ENCODE measurements at regions not wholly inside any gene's neighbourhood (a gene's known extent, or its start where the extent isn't known, plus 50 kb on each side); places are given as distances from the start of the nearest gene placed in this dataset.

GRCh38 chr10:118841881-118842605, 87.3 kb upstream of the CACUL1 start:
- TF ChIP-seq POLR2A (IDR thresholded peaks at IDR 0.05) (no peak), CTCF (IDR thresholded peaks at IDR 0.05) (no peak)
- Histone ChIP-seq H3K36me3 (ENCODE audit: low read depth, missing control alignments) (no peaks in the 10 kb centered on the region), H3K27me3 (no peaks in the 10 kb centered on the region), H3K9me3 (no peaks in the 10 kb centered on the region), H3K27ac (no peak overlapping the region), H3K4me1 (no peaks in the 10 kb centered on the region), H3K4me3 (no peak overlapping the region)
- 94 to 99% methylated on average over 8 to 17 of the region's 17 CpGs for WGBS, 2 donors
- intact Hi-C loops (cut with DNase I; ENCODE audit: low total_unique reads) = no loop called here
- DNase-seq = no peak

- no peak for DNase-seq
- H3K36me3 ChIP-seq (ENCODE audit: low read depth, missing control alignments) = no peaks in the 10 kb centered on the region
- no peak overlapping the region for H3K27ac ChIP-seq
- H3K4me3 ChIP-seq = no peak overlapping the region
- intact Hi-C loops (cut with DNase I; ENCODE audit: low total_unique reads) = no loop called here
- no peaks in the 10 kb centered on the region for H3K9me3 ChIP-seq
- no peaks in the 10 kb centered on the region for H3K4me1 ChIP-seq
- 22 to 79% methylated on average over 2 to 4 of the region's 4 CpGs for WGBS, 2 donors
- no peak for TF ChIP-seq POLR2A (IDR thresholded peaks at IDR 0.05)
- H3K27me3 ChIP-seq = no peaks in the 10 kb centered on the region
These were observed 88.3 kb upstream of the CACUL1 start for GRCh38 chr10:118842843-118843624.

- no peak for DNase-seq
- WGBS, 2 donors = 96% methylated on average over 5 to 7 of the region's 7 CpGs
These were observed 89.0 kb upstream of the CACUL1 start for GRCh38 chr10:118843647-118844265.

GRCh38 chr10:118844731-118845521, 90.2 kb upstream of the CACUL1 start:
- no peak for TF ChIP-seq CTCF (IDR thresholded peaks at IDR 0.05)
- TF ChIP-seq POLR2A (IDR thresholded peaks at IDR 0.05) = no peak
- intact Hi-C loops (cut with DNase I; ENCODE audit: low total_unique reads) = no loop called here

More at GRCh38 chr10:118843647-118844265, 89.0 kb upstream of the CACUL1 start:
- no peaks in the 10 kb centered on the region for H3K36me3 ChIP-seq (ENCODE audit: low read depth, missing control alignments)
- no peaks in the 10 kb centered on the region for H3K4me1 ChIP-seq
- no peaks in the 10 kb centered on the region for H3K27me3 ChIP-seq
- no peak for TF ChIP-seq POLR2A (IDR thresholded peaks at IDR 0.05)
- TF ChIP-seq CTCF (IDR thresholded peaks at IDR 0.05) = no peak
- no peak overlapping the region for H3K27ac ChIP-seq
- intact Hi-C loops (cut with DNase I; ENCODE audit: low total_unique reads) = no loop called here
- H3K9me3 ChIP-seq = no peaks in the 10 kb centered on the region
- H3K4me3 ChIP-seq = no peak overlapping the region

More at GRCh38 chr10:118844731-118845521, 90.2 kb upstream of the CACUL1 start:
- H3K9me3 ChIP-seq = no peaks in the 10 kb centered on the region
- no peaks in the 10 kb centered on the region for H3K4me1 ChIP-seq
- no peak overlapping the region for H3K27ac ChIP-seq
- H3K27me3 ChIP-seq = no peaks in the 10 kb centered on the region
- DNase-seq = no peak
- WGBS, 2 donors = 65 to 74% methylated on average over 6 of the region's 6 CpGs
- H3K36me3 ChIP-seq (ENCODE audit: low read depth, missing control alignments) = no peaks in the 10 kb centered on the region
- no peak overlapping the region for H3K4me3 ChIP-seq

All from testis (tissue), 2 donors.